SK-N-SH (cell line): ENCODE measurements at regions not wholly inside any gene's neighbourhood (a gene's known extent, or its start where the extent isn't known, plus 50 kb on each side); places are given as distances from the start of the nearest gene placed in this dataset.

ENCODE experiments used
- CTCF ChIA-PET: fragments of 300-600, 350-600 bp; formaldehyde crosslinking; extraction: SDS; loops from one replicate; lab custom pipeline; 2021; lab: Yijun Ruan, JAX
- POLR2A ChIA-PET: fragments of 350-600 bp; sonication (Branson Sonifier 250); formaldehyde crosslinking; extraction: SDS; loops from one replicate; lab custom pipeline; 2020; ENCODE audit warnings: antibody characterized with exemption, inconsistent platforms; lab: Yijun Ruan, JAX
- DNase-seq: peaks from one replicate; pipeline ENCODE4 v3.0.0; 2012
- H2AFZ ChIP-seq: fragments of 200-600 bp; sonication (generic); 2 replicates; pipeline ENCODE4 v1.8.1; 2016; ENCODE audit warnings: antibody characterized with exemption, mild to moderate bottlenecking, low read depth
- H3F3A ChIP-seq: fragments of 200-600 bp; sonication (generic); replicated peaks from 2 replicates; pipeline ENCODE3; 2016; ENCODE audit warnings: antibody characterized with exemption, mild to moderate bottlenecking; ENCODE audit not compliant: insufficient read depth
- H3K27ac ChIP-seq, 2 experiments: fragments of 200-500 bp in 1 of 2; fragments of 200-600 bp in 1 of 2; sonication (Bioruptor generic) in 1 of 2; sonication (generic), shearing (Covaris generic) in 1 of 2; 2 replicates each; pipeline versions ENCODE4 v1.5.1 to v1.6.1; 2014 to 2016; ENCODE audit warnings: low read depth in 2 of 2, inconsistent platforms in 1 of 2, low read length in 1 of 2, mild to moderate bottlenecking in 1 of 2, mixed read lengths in 1 of 2
- H3K27me3 ChIP-seq: fragments of 200-600 bp; sonication (generic), shearing (Covaris generic); 2 replicates; pipeline ENCODE4 v1.6.1; 2016; ENCODE audit warnings: mixed run types; ENCODE audit not compliant: insufficient read depth
- H3K36me3 ChIP-seq, 2 experiments: fragments of 200-500 bp in 1 of 2; fragments of 200-600 bp in 1 of 2; sonication (Bioruptor generic) in 1 of 2; sonication (generic) in 1 of 2; replicated peaks in 1 of 2; 2 replicates each; pipeline versions ENCODE3 to v1.5.1; 2014 to 2016; ENCODE audit warnings: low read length in 1 of 2, mild to moderate bottlenecking in 1 of 2; ENCODE audit not compliant: insufficient read depth in 2 of 2, control insufficient read depth in 1 of 2
- H3K4me1 ChIP-seq, 2 experiments: fragments of 200-500 bp in 1 of 2; fragments of 200-600 bp in 1 of 2; sonication (Bioruptor generic) in 1 of 2; sonication (generic), shearing (Covaris generic) in 1 of 2; 2 replicates each; pipeline versions ENCODE4 v1.5.1 to v1.6.1; 2014 to 2016; ENCODE audit warnings: low read depth in 1 of 2, low read length in 1 of 2, mixed run types in 1 of 2; ENCODE audit not compliant: insufficient read depth in 2 of 2, control insufficient read depth in 1 of 2
- H3K4me2 ChIP-seq: fragments of 200-600 bp; sonication (generic), shearing (Covaris generic); 2 replicates; pipeline ENCODE4 v1.6.1; 2017; ENCODE audit warnings: mixed run types
- H3K4me3 ChIP-seq, 2 experiments: fragments of 200-500 bp in 1 of 2; fragments of 200-600 bp in 1 of 2; sonication (Bioruptor generic) in 1 of 2; sonication (generic), shearing (Covaris generic) in 1 of 2; 2 replicates each; pipeline versions ENCODE4 v1.5.1 to v1.8.1; 2014 to 2016; ENCODE audit warnings: low read depth in 2 of 2, inconsistent platforms in 1 of 2, low read length in 1 of 2, mild to moderate bottlenecking in 1 of 2, mixed read lengths in 1 of 2, moderate library complexity in 1 of 2
- H3K79me2 ChIP-seq: fragments of 200-600 bp; sonication (generic); 2 replicates; pipeline ENCODE4 v1.8.1; 2017; ENCODE audit warnings: mild to moderate bottlenecking; ENCODE audit not compliant: insufficient read depth
- H3K9ac ChIP-seq: fragments of 200-600 bp; sonication (generic); 2 replicates; pipeline ENCODE4 v1.6.1; 2017; ENCODE audit warnings: mixed run types
- H3K9me2 ChIP-seq: fragments of 200-600 bp; sonication (generic); 2 replicates; pipeline ENCODE4 v1.6.1; 2017; ENCODE audit warnings: mixed run types
- H3K9me3 ChIP-seq: fragments of 200-600 bp; sonication (generic); 2 replicates; pipeline ENCODE4 v1.6.1; 2017; ENCODE audit warnings: mixed run types, mild to moderate bottlenecking, moderate library complexity
- H4K20me1 ChIP-seq: fragments of 200-600 bp; sonication (generic); 2 replicates; pipeline ENCODE4 v1.6.1; 2017; ENCODE audit warnings: mild to moderate bottlenecking, mixed run types; ENCODE audit not compliant: insufficient read depth
- ELF1 ChIP-seq: IDR thresholded peaks from 2 replicates; pipeline ENCODE4 v1.4.0; 2012
- FOSL2 ChIP-seq: IDR thresholded peaks from 2 replicates; pipeline ENCODE4 v1.4.0; 2012; ENCODE audit warnings: low read depth, mild to moderate bottlenecking, moderate library complexity, borderline replicate concordance
- MEF2A ChIP-seq: IDR thresholded peaks from 2 replicates; pipeline ENCODE4 v1.4.0; 2012; ENCODE audit warnings: low read depth, borderline replicate concordance
- MXI1 ChIP-seq: IDR thresholded peaks from 2 replicates; pipeline ENCODE4 v1.6.1; 2012; ENCODE audit warnings: mild to moderate bottlenecking, low read depth, low read length, improper control_type of control experiment
- NRF1 ChIP-seq: IDR thresholded peaks from 2 replicates; pipeline ENCODE4 v1.6.1; 2012; ENCODE audit warnings: low read depth, mild to moderate bottlenecking, low read length
- PBX3 ChIP-seq: IDR thresholded peaks from 2 replicates; pipeline ENCODE4; 2012
- RAD21 ChIP-seq: IDR thresholded peaks from 2 replicates; pipeline ENCODE4 v1.6.1; 2012; ENCODE audit warnings: mild to moderate bottlenecking, low read length
- RXRA ChIP-seq: IDR thresholded peaks from 2 replicates; pipeline ENCODE4 v1.4.0; 2012; ENCODE audit warnings: low read depth, mild to moderate bottlenecking, borderline replicate concordance
- SIN3A ChIP-seq: IDR thresholded peaks from 2 replicates; pipeline ENCODE4 v1.6.1; 2012; ENCODE audit warnings: low read depth, mild to moderate bottlenecking, low read length, moderate library complexity, borderline replicate concordance
- SMC3 ChIP-seq: IDR thresholded peaks from 2 replicates; pipeline ENCODE4 v1.6.1; 2012; ENCODE audit warnings: low read depth, low read length, improper control_type of control experiment
- TCF12 ChIP-seq: IDR thresholded peaks from 2 replicates; pipeline ENCODE4 v1.4.0; 2012
- TEAD4 ChIP-seq: IDR thresholded peaks from 2 replicates; pipeline ENCODE4 v1.4.0; 2012; ENCODE audit warnings: mild to moderate bottlenecking, borderline replicate concordance; ENCODE audit not compliant: insufficient read depth
- USF1 ChIP-seq: IDR thresholded peaks from 2 replicates; pipeline ENCODE4 v1.4.0; 2012; ENCODE audit warnings: low read depth, borderline replicate concordance
- USF2 ChIP-seq: fragments of 150-350 bp; IDR thresholded peaks from 2 replicates; pipeline ENCODE4 v1.6.1; 2017; ENCODE audit warnings: antibody characterized with exemption, low read length, low read depth, borderline replicate concordance
- YY1 ChIP-seq: IDR thresholded peaks from 2 replicates; pipeline ENCODE4 v1.4.0; 2012; ENCODE audit warnings: low read depth, mild to moderate bottlenecking
- WGBS: methylation state at CpG from one replicate; pipeline ENCODE4 v1.1.6; 2017; ENCODE audit warnings: low lambda C conversion rate; 5-methylcytosine and 5-hydroxymethylcytosine counted together

- TF ChIP-seq USF1 = peak; percentile 84; the same call in 1 of the 2 replicates
- TF ChIP-seq RAD21 = peak; percentile 27; the same call in 1 of the 2 replicates
- no peak for TF ChIP-seq YY1
- peak; percentile 20; the same call in 1 of the 2 replicates for TF ChIP-seq MEF2A
- TF ChIP-seq FOSL2 = peak; percentile 68; the same call in 1 of the 2 replicates
- peak; percentile 91; the same call in 1 of the 2 replicates for TF ChIP-seq RXRA
- no peak for TF ChIP-seq NRF1
- peak; percentile 21; the same call in 1 of the 2 replicates for TF ChIP-seq USF2
- peak; percentile 85; the same call in 1 of the 2 replicates for TF ChIP-seq SIN3A
- TF ChIP-seq PBX3 = peak; percentile 88
- TF ChIP-seq TCF12 = peak; percentile 100
Measured at GRCh38 chr6:121932076-121932991, 467.1 kb upstream of the HSF2 start (continued).

- WGBS = 67% methylated on average over 2 of the region's 2 CpGs
- H3K9ac ChIP-seq = no peak overlapping the region
- peaks cover 5% of the 10 kb centered on the region; the same call in 1 of the 2 replicates for H3K9me3 ChIP-seq
- H3K36me3 ChIP-seq = no peaks in the 10 kb centered on the region
- no peak overlapping the region for H2AFZ ChIP-seq
- ChIA-PET CTCF (interaction anchor here (1.7 kb wide), 1 partner anchor 100 kb away, joined by 5 read pairs; no protein-coding TSS in a partner anchor), POLR2A (no interaction called here)
- no peaks in the 10 kb centered on the region for H3K27me3 ChIP-seq
- H3K79me2 ChIP-seq = no peaks in the 10 kb centered on the region
- H3K9me2 ChIP-seq = no peaks in the 10 kb centered on the region
- peaks cover 6% of the 10 kb centered on the region for H3F3A ChIP-seq
- DNase-seq = no peak
- H4K20me1 ChIP-seq = no peaks in the 10 kb centered on the region
- no peak overlapping the region for H3K4me3 ChIP-seq
- peaks cover 11 to 22% of the 10 kb centered on the region in 2 experiments; a peak in 3 of 4 replicates for H3K4me1 ChIP-seq
- TF ChIP-seq YY1 (no peak), SMC3 (no peak), FOSL2 (no peak), TCF12 (no peak), MXI1 (no peak), NRF1 (no peak), ELF1 (no peak), TEAD4 (no peak)
- H3K4me2 ChIP-seq = no peak overlapping the region
- H3K27ac ChIP-seq = peak overlapping the region in 1 of 2 experiments; percentile 98; a peak in 2 of 4 replicates
Measured at GRCh38 chr6:121934451-121934850, 465.0 kb upstream of the HSF2 start.
